CD8-positive, alpha-beta memory T cell (primary cell): ENCODE measurements at regions not wholly inside any gene's neighbourhood (a gene's known extent, or its start where the extent isn't known, plus 50 kb on each side); places are given as distances from the start of the nearest gene placed in this dataset.

Source experiments
- CTCF ChIA-PET: fragments of 350-600 bp; sonication (Branson Sonifier 250); formaldehyde crosslinking; loops from one replicate; lab custom pipeline; 2021; ENCODE audit warnings: antibody characterized with exemption; lab: Charles Lee
- POLR2A ChIA-PET: fragments of 350-600 bp; sonication (Branson Sonifier 250); formaldehyde crosslinking; loops from one replicate; lab custom pipeline; 2021; ENCODE audit warnings: antibody characterized with exemption; lab: Charles Lee
- DNase-seq, 5 donors: peaks; one replicate each; pipeline versions ENCODE4 v3.0.0 to v3.0.0-alpha.2; 2020 to 2022; ENCODE audit warnings: mixed read lengths in 1 of 5
- H3K27ac ChIP-seq: one replicate; pipeline ENCODE4 v1.7.0; 2013; ENCODE audit warnings: low read depth, mild to moderate bottlenecking, low read length, moderate library complexity
- H3K27me3 ChIP-seq: 2 replicates; pipeline ENCODE4 v1.7.0; 2013; ENCODE audit warnings: low read length, mild to moderate bottlenecking; ENCODE audit not compliant: insufficient read depth, poor library complexity, severe bottlenecking
- H3K36me3 ChIP-seq: 2 replicates; pipeline ENCODE4 v1.7.0; 2013; ENCODE audit warnings: mild to moderate bottlenecking, low read length, moderate library complexity; ENCODE audit not compliant: insufficient read depth
- H3K4me1 ChIP-seq: 2 replicates; pipeline ENCODE4 v1.7.0; 2013; ENCODE audit warnings: mild to moderate bottlenecking, low read length, moderate library complexity; ENCODE audit not compliant: insufficient read depth
- H3K4me3 ChIP-seq: 2 replicates; pipeline ENCODE4 v1.7.0; 2013; ENCODE audit warnings: mild to moderate bottlenecking, low read length
- H3K9me3 ChIP-seq: 2 replicates; pipeline ENCODE4 v1.7.0; 2013; ENCODE audit warnings: mild to moderate bottlenecking, low read length
- H3K27ac Mint-ChIP-seq, 8 donors: one replicate each; pipeline ENCODE4 v1.8.0; 2020 to 2021; ENCODE audit warnings: mixed read lengths in 8 of 8, mild to moderate bottlenecking in 6 of 8, inconsistent platforms in 3 of 8, moderate library complexity in 3 of 8
- H3K27me3 Mint-ChIP-seq, 2 donors: one replicate each; pipeline ENCODE4 v1.8.0; 2020 to 2021; ENCODE audit warnings: mixed read lengths in 2 of 2, mild to moderate bottlenecking in 1 of 2, moderate library complexity in 1 of 2
- H3K36me3 Mint-ChIP-seq, 3 donors: one replicate each; pipeline ENCODE4 v1.8.0; 2020 to 2021; ENCODE audit warnings: mixed read lengths in 3 of 3, inconsistent platforms in 1 of 3, mild to moderate bottlenecking in 1 of 3
- H3K4me1 Mint-ChIP-seq, 3 donors: one replicate each; pipeline ENCODE4 v1.8.0; 2020 to 2021; ENCODE audit warnings: mixed read lengths in 3 of 3, inconsistent platforms in 1 of 3, mild to moderate bottlenecking in 1 of 3
- H3K4me3 Mint-ChIP-seq, 7 donors: one replicate each; pipeline ENCODE4 v1.8.0; 2020 to 2021; ENCODE audit warnings: mixed read lengths in 7 of 7, mild to moderate bottlenecking in 6 of 7, moderate library complexity in 4 of 7, inconsistent platforms in 2 of 7
- H3K9me3 Mint-ChIP-seq, 5 donors: one replicate each; pipeline ENCODE4 v1.8.0; 2020 to 2022; ENCODE audit warnings: mixed read lengths in 5 of 5, mild to moderate bottlenecking in 3 of 5, moderate library complexity in 2 of 5, inconsistent platforms in 1 of 5

DNA sequence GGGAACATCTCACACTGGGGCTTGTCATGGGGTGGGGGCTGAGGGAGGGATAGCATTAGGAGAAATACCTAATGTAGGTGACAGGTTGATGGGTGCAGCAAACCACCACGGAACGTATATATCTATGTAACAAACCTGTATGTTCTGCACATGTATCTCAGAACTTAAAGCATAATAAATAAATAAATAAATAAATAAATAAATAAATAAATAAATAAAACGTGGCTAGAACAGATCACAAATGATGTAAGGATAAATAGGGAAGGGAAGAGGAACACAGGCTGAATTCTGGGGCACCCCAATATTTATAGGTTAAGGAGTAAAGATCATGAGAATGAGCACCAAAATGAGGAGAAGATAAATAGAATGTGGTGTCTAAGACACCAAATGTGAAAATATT is 592.2 kb downstream of the AMY1C start:
- H3K4me3 Mint-ChIP-seq = no peak overlapping the region
- Histone ChIP-seq H3K27me3 (no peaks in the 10 kb centered on the region), H3K4me1 (no peaks in the 10 kb centered on the region), H3K27ac (no peak overlapping the region), H3K9me3 (no peaks in the 10 kb centered on the region), H3K36me3 (no peaks in the 10 kb centered on the region), H3K4me3 (no peak overlapping the region)
- H3K4me1 Mint-ChIP-seq = no peaks in the 10 kb centered on the region
- peaks cover 14 to 38% (median 17%) of the 10 kb centered on the region in 5 donors for H3K9me3 Mint-ChIP-seq
- H3K27me3 Mint-ChIP-seq = no peaks in the 10 kb centered on the region
- H3K27ac Mint-ChIP-seq = no peak overlapping the region
- ChIA-PET POLR2A (no interaction called here), CTCF (no interaction called here)
- no peak for DNase-seq
- no peaks in the 10 kb centered on the region for H3K36me3 Mint-ChIP-seq

DNA sequence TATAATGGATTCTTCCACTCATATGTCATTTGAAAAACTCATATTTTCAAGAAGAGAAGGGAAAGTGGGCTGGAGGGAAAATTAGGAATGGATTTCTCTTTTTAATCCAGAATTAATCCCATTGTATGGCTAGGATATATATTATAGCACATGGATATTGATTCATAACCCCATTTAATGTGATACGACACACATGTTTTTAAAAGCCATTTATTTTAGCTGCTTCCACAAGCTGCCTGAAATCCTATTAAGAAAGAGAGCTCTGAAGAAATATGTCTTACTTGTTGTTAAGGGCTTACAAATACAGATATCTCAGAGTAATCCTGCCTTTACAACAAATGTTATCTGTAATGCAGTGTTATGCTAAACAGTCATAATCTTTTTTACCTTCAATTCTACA is 598.6 kb downstream of the AMY1C start:
- H3K27ac ChIP-seq = no peak overlapping the region
- no peaks in the 10 kb centered on the region for H3K27me3 ChIP-seq
- H3K4me3 Mint-ChIP-seq = no peak overlapping the region
- no peaks in the 10 kb centered on the region for H3K9me3 ChIP-seq
- POLR2A ChIA-PET = no interaction called here
- no peak overlapping the region for H3K4me3 ChIP-seq
- no peaks in the 10 kb centered on the region for H3K27me3 Mint-ChIP-seq
- H3K4me1 Mint-ChIP-seq = no peaks in the 10 kb centered on the region
- H3K36me3 Mint-ChIP-seq = no peaks in the 10 kb centered on the region
- DNase-seq = no peak
- H3K9me3 Mint-ChIP-seq = peaks cover 2 to 28% (median 9%) of the 10 kb centered on the region in 5 donors
- H3K36me3 ChIP-seq = no peaks in the 10 kb centered on the region
- H3K4me1 ChIP-seq = no peaks in the 10 kb centered on the region
- CTCF ChIA-PET = no interaction called here
- no peak overlapping the region for H3K27ac Mint-ChIP-seq

DNA sequence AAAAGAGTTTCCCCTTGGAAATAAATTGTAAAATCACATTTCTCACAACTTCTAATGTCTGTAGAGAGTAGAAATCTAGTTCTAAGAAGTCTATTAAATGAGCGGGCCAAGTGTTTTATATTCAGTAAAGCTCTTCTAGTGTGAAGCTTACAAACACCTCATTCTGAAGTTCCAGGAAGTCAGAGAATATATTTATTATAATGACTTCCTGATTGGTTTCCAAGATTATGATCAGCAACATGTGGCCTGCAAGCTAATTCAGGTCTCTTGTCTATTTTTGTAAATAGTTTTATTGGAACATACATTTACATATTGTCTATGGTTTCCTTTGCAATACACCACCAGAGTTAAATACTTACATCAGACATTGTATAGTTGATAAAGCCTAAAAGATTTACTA is 603.9 kb downstream of the AMY1C start:
- DNase-seq = no peak
- H3K4me1 Mint-ChIP-seq = no peaks in the 10 kb centered on the region
- Histone ChIP-seq H3K36me3 (no peaks in the 10 kb centered on the region), H3K27me3 (no peaks in the 10 kb centered on the region), H3K27ac (no peak overlapping the region), H3K9me3 (no peaks in the 10 kb centered on the region), H3K4me3 (no peak overlapping the region), H3K4me1 (no peaks in the 10 kb centered on the region)
- H3K4me3 Mint-ChIP-seq = no peak overlapping the region
- ChIA-PET CTCF (no interaction called here), POLR2A (no interaction called here)
- no peak overlapping the region for H3K27ac Mint-ChIP-seq
- no peaks in the 10 kb centered on the region for H3K27me3 Mint-ChIP-seq
- H3K9me3 Mint-ChIP-seq = peaks cover 2 to 17% (median 6%) of the 10 kb centered on the region in 5 donors
- H3K36me3 Mint-ChIP-seq = no peaks in the 10 kb centered on the region

- no peaks in the 10 kb centered on the region for H3K27me3 Mint-ChIP-seq
- H3K9me3 Mint-ChIP-seq = peaks cover 8 to 24% (median 14%) of the 10 kb centered on the region in 5 donors
- no peak overlapping the region for H3K27ac ChIP-seq
- ChIA-PET CTCF (no interaction called here), POLR2A (no interaction called here)
- H3K36me3 Mint-ChIP-seq = no peaks in the 10 kb centered on the region
- no peaks in the 10 kb centered on the region for H3K9me3 ChIP-seq
- H3K27me3 ChIP-seq = no peaks in the 10 kb centered on the region
- H3K4me3 ChIP-seq = no peak overlapping the region
- no peak for DNase-seq
- H3K4me1 ChIP-seq = no peaks in the 10 kb centered on the region
- H3K27ac Mint-ChIP-seq = no peak overlapping the region
- H3K36me3 ChIP-seq = no peaks in the 10 kb centered on the region
- no peaks in the 10 kb centered on the region for H3K4me1 Mint-ChIP-seq
- no peak overlapping the region for H3K4me3 Mint-ChIP-seq
Measured at GRCh38 chr1:104358086-104358485, 608.4 kb downstream of the AMY1C start.

GRCh38 chr1:104358621-104359020 is 608.9 kb downstream of the AMY1C start:
- H3K27ac Mint-ChIP-seq = no peak overlapping the region
- H3K9me3 Mint-ChIP-seq = peaks cover 8 to 24% (median 15%) of the 10 kb centered on the region in 5 donors
- Histone ChIP-seq H3K27me3 (no peaks in the 10 kb centered on the region), H3K27ac (no peak overlapping the region), H3K9me3 (no peaks in the 10 kb centered on the region), H3K36me3 (no peaks in the 10 kb centered on the region), H3K4me1 (no peaks in the 10 kb centered on the region), H3K4me3 (no peak overlapping the region)
- ChIA-PET POLR2A (no interaction called here), CTCF (no interaction called here)
- DNase-seq = no peak
- no peaks in the 10 kb centered on the region for H3K4me1 Mint-ChIP-seq
- H3K27me3 Mint-ChIP-seq = no peaks in the 10 kb centered on the region
- H3K4me3 Mint-ChIP-seq = no peak overlapping the region
- no peaks in the 10 kb centered on the region for H3K36me3 Mint-ChIP-seq

DNA sequence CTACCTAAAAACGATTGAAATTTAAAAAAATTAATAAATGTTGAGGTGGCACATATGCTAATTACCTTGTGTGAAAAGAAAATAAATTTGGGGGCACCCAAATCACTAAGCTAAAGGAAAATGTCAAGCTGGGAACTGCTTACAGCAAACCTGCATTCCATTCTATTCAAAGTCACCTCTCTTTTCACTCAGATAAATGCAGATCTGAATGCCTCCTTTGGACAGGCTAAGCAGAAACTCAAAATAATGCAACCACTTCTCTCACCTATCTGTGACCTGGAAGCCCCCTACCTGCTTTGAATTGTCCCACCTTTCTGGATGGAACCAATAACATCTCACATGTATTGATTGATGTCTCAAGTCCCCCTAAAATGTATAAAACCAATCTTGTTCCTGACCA is 628.7 kb downstream of the AMY1C start:
- no peak overlapping the region for H3K27ac Mint-ChIP-seq
- no peaks in the 10 kb centered on the region for H3K36me3 Mint-ChIP-seq
- no peak overlapping the region for H3K4me3 ChIP-seq
- H3K4me1 Mint-ChIP-seq = no peaks in the 10 kb centered on the region
- H3K27me3 ChIP-seq = no peaks in the 10 kb centered on the region
- no peak overlapping the region for H3K27ac ChIP-seq
- H3K4me1 ChIP-seq = no peaks in the 10 kb centered on the region
- no peaks in the 10 kb centered on the region for H3K27me3 Mint-ChIP-seq
- H3K9me3 ChIP-seq = no peaks in the 10 kb centered on the region
- no peak for DNase-seq
- H3K4me3 Mint-ChIP-seq = no peak overlapping the region
- ChIA-PET CTCF (no interaction called here), POLR2A (no interaction called here)
- no peaks in the 10 kb centered on the region for H3K36me3 ChIP-seq
- H3K9me3 Mint-ChIP-seq = peaks cover 14 to 32% (median 25%) of the 10 kb centered on the region in 5 donors

GRCh38 chr1:104380003-104380402 is 630.3 kb downstream of the AMY1C start:
- Mint-ChIP-seq H3K36me3 (no peaks in the 10 kb centered on the region), H3K4me1 (no peaks in the 10 kb centered on the region), H3K9me3 (peaks cover 12 to 30% (median 15%) of the 10 kb centered on the region in 5 donors), H3K27me3 (no peaks in the 10 kb centered on the region), H3K27ac (no peak overlapping the region), H3K4me3 (no peak overlapping the region)
- no peak for DNase-seq
- Histone ChIP-seq H3K27ac (no peak overlapping the region), H3K4me1 (no peaks in the 10 kb centered on the region), H3K36me3 (no peaks in the 10 kb centered on the region), H3K9me3 (no peaks in the 10 kb centered on the region), H3K27me3 (no peaks in the 10 kb centered on the region), H3K4me3 (no peak overlapping the region)
- POLR2A ChIA-PET = no interaction called here
- CTCF ChIA-PET = no interaction called here

DNA sequence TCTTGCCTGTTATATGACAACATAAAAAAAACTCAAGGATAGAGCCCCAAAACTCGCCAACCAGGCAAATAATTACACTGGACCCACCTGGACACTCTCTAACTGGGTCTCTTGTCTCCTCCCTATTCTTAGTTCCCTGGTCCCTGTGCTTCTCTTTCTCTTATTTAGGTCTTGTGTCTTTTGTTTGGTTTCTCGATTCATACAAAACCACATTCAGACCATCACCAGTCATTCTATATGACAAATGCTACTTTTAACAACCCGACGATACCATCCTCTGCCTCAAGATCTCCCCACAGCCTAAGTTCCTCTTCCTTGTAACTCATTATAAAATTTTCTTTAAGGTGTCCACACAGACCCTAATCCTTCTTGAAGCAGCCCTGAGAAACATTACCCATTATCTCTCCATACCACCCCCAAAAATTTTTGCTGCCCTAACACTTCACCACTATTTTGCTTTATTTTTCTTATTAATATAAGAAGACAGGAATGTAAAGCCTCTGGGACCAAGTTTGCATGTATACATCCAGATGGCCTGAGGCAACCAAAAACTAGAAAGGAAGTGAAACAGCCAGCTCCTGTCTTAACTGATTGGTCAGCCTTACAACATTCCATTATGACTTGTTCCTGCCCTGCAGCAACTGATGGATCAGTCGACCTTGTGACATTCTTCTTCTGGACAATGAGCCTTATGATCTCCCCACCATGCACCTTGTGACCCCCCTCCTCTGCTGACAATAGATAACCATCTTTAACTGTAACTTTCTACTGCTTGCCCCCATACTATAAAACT is 638.2 kb downstream of the AMY1C start:
- Mint-ChIP-seq H3K9me3 (peaks cover 0 to 16% (median 3%) of the 10 kb centered on the region in 5 donors), H3K4me1 (no peaks in the 10 kb centered on the region), H3K27ac (no peak overlapping the region), H3K27me3 (no peaks in the 10 kb centered on the region), H3K36me3 (no peaks in the 10 kb centered on the region), H3K4me3 (no peak overlapping the region)
- Histone ChIP-seq H3K4me3 (no peak overlapping the region), H3K9me3 (no peaks in the 10 kb centered on the region), H3K27me3 (no peaks in the 10 kb centered on the region), H3K36me3 (no peaks in the 10 kb centered on the region), H3K4me1 (no peaks in the 10 kb centered on the region), H3K27ac (no peak overlapping the region)
- ChIA-PET CTCF (no interaction called here), POLR2A (no interaction called here)
- no peak for DNase-seq
